SK-N-MC (cell line): ENCODE measurements at regions not wholly inside any gene's neighbourhood (a gene's known extent, or its start where the extent isn't known, plus 50 kb on each side); places are given as distances from the start of the nearest gene placed in this dataset.

Source experiments
- DNase-seq: peaks from one replicate; pipeline ENCODE4 v3.0.0-alpha.2; 2011; ENCODE audit warnings: low read depth, low spot score
- H3K27ac ChIP-seq: fragments of 200-600 bp; sonication (generic); 2 replicates; pipeline ENCODE4 v1.5.1; 2016; ENCODE audit warnings: mixed run types
- H3K36me3 ChIP-seq: fragments of 200-600 bp; sonication (generic); 2 replicates; pipeline ENCODE4 v1.6.1; 2017; ENCODE audit warnings: antibody characterized with exemption, low read length, mixed read lengths; ENCODE audit not compliant: insufficient read depth
- H3K4me3 ChIP-seq: fragments of 200-600 bp; sonication (generic); 2 replicates; pipeline ENCODE4 v1.5.1; 2016
- H3K9ac ChIP-seq: fragments of 200-600 bp; sonication (generic); 2 replicates; pipeline ENCODE4 v1.8.0; 2017; ENCODE audit warnings: mixed run types, mixed read lengths; ENCODE audit not compliant: insufficient read length
- H3K9me3 ChIP-seq: fragments of 200-600 bp; sonication (generic); 2 replicates; pipeline ENCODE4 v1.6.1; 2017; ENCODE audit warnings: low read depth, mild to moderate bottlenecking, antibody characterized with exemption, low read length, moderate library complexity, mixed read lengths
- EZH2 ChIP-seq: fragments of 200-600 bp; sonication (generic); IDR thresholded peaks from one replicate; pipeline ENCODE4 v1.6.1; 2017; ENCODE audit warnings: antibody characterized with exemption
- FOXP2 ChIP-seq: optimal IDR thresholded peaks from 2 replicates; pipeline ENCODE3; 2011; ENCODE audit warnings: mild to moderate bottlenecking, moderate library complexity; ENCODE audit not compliant: insufficient read depth; ENCODE audit errors: extremely low read length, control extremely low read depth
- POLR2AphosphoS5 ChIP-seq: IDR thresholded peaks from 2 replicates; pipeline ENCODE4 v1.6.1; 2012; ENCODE audit warnings: mild to moderate bottlenecking, low read depth, low read length, borderline replicate concordance

- DNase-seq = no peak
- Histone ChIP-seq H3K9me3 (no peaks in the 10 kb centered on the region), H3K4me3 (no peak overlapping the region), H3K9ac (no peak overlapping the region), H3K36me3 (no peaks in the 10 kb centered on the region), H3K27ac (no peak overlapping the region)
- TF ChIP-seq EZH2 = no peak
- no peak for TF ChIP-seq POLR2AphosphoS5
- TF ChIP-seq FOXP2 = no peak
Measured at GRCh38 chr9:115295734-115296133, 177.8 kb upstream of the TNC start.

- H3K9ac ChIP-seq = no peak overlapping the region
- TF ChIP-seq EZH2 (no peak), FOXP2 (no peak), POLR2AphosphoS5 (no peak)
- no peak overlapping the region for H3K27ac ChIP-seq
- no peaks in the 10 kb centered on the region for H3K36me3 ChIP-seq
- no peak for DNase-seq
- no peaks in the 10 kb centered on the region for H3K9me3 ChIP-seq
- no peak overlapping the region for H3K4me3 ChIP-seq
Measured at GRCh38 chr9:115296831-115297565, 179.0 kb upstream of the TNC start.

- TF ChIP-seq FOXP2 = no peak
- no peak for TF ChIP-seq POLR2AphosphoS5
- TF ChIP-seq EZH2 = no peak
- H3K9me3 ChIP-seq = no peaks in the 10 kb centered on the region
- no peak overlapping the region for H3K9ac ChIP-seq
- H3K4me3 ChIP-seq = no peak overlapping the region
- no peak for DNase-seq
- no peak overlapping the region for H3K27ac ChIP-seq
- no peaks in the 10 kb centered on the region for H3K36me3 ChIP-seq
Measured at GRCh38 chr9:115300116-115300515, 182.2 kb upstream of the TNC start.

GRCh38 chr9:115300874-115301273 lies 182.9 kb upstream of the TNC start:
- no peak for DNase-seq
- TF ChIP-seq EZH2 = no peak
- no peak for TF ChIP-seq FOXP2
- TF ChIP-seq POLR2AphosphoS5 = no peak
- H3K27ac ChIP-seq = no peak overlapping the region
- H3K9me3 ChIP-seq = no peaks in the 10 kb centered on the region
- H3K9ac ChIP-seq = no peak overlapping the region
- no peaks in the 10 kb centered on the region for H3K36me3 ChIP-seq
- no peak overlapping the region for H3K4me3 ChIP-seq

- Histone ChIP-seq H3K9me3 (no peaks in the 10 kb centered on the region), H3K27ac (no peak overlapping the region), H3K9ac (no peak overlapping the region), H3K36me3 (no peaks in the 10 kb centered on the region), H3K4me3 (no peak overlapping the region)
- DNase-seq = no peak
- TF ChIP-seq POLR2AphosphoS5 (no peak), FOXP2 (no peak), EZH2 (no peak)
Measured at GRCh38 chr9:115301581-115301980, 183.6 kb upstream of the TNC start.

- TF ChIP-seq POLR2AphosphoS5 (no peak), FOXP2 (no peak), EZH2 (no peak)
- H3K9me3 ChIP-seq = no peaks in the 10 kb centered on the region
- no peak overlapping the region for H3K27ac ChIP-seq
- no peaks in the 10 kb centered on the region for H3K36me3 ChIP-seq
- H3K4me3 ChIP-seq = no peak overlapping the region
- H3K9ac ChIP-seq = no peak overlapping the region
- no peak for DNase-seq
Measured at GRCh38 chr9:115305543-115305942, 187.6 kb upstream of the TNC start.

- DNase-seq = no peak
- TF ChIP-seq POLR2AphosphoS5 (no peak), FOXP2 (no peak), EZH2 (no peak)
- no peaks in the 10 kb centered on the region for H3K36me3 ChIP-seq
- H3K9me3 ChIP-seq = no peaks in the 10 kb centered on the region
- H3K4me3 ChIP-seq = no peak overlapping the region
- H3K9ac ChIP-seq = no peak overlapping the region
- H3K27ac ChIP-seq = no peak overlapping the region
Measured at GRCh38 chr9:115306865-115307264, 188.9 kb upstream of the TNC start.

GRCh38 chr9:115313545-115313944 lies 195.6 kb upstream of the TNC start:
- Histone ChIP-seq H3K27ac (no peak overlapping the region), H3K4me3 (no peak overlapping the region), H3K9me3 (no peaks in the 10 kb centered on the region), H3K36me3 (no peaks in the 10 kb centered on the region), H3K9ac (no peak overlapping the region)
- no peak for TF ChIP-seq FOXP2
- TF ChIP-seq EZH2 = no peak
- no peak for TF ChIP-seq POLR2AphosphoS5
- DNase-seq = no peak

GRCh38 chr9:115326461-115326860 lies 208.5 kb upstream of the TNC start:
- Histone ChIP-seq H3K36me3 (no peaks in the 10 kb centered on the region), H3K9ac (no peak overlapping the region), H3K4me3 (no peak overlapping the region), H3K27ac (no peak overlapping the region), H3K9me3 (no peaks in the 10 kb centered on the region)
- no peak for TF ChIP-seq FOXP2
- TF ChIP-seq POLR2AphosphoS5 = no peak
- no peak for TF ChIP-seq EZH2
- DNase-seq = no peak
